DMS114 treated with DMSO at 0.1 percent for 48 hours (cell line): ENCODE measurements at regions not wholly inside any gene's neighbourhood (a gene's known extent, or its start where the extent isn't known, plus 50 kb on each side); places are given as distances from the start of the nearest gene placed in this dataset.

Experiments used
- DNase-seq: peaks from one replicate; lab custom pipeline; 2025; ENCODE audit not compliant: unreplicated experiment; lab: John Stamatoyannopoulos, UW

DNA sequence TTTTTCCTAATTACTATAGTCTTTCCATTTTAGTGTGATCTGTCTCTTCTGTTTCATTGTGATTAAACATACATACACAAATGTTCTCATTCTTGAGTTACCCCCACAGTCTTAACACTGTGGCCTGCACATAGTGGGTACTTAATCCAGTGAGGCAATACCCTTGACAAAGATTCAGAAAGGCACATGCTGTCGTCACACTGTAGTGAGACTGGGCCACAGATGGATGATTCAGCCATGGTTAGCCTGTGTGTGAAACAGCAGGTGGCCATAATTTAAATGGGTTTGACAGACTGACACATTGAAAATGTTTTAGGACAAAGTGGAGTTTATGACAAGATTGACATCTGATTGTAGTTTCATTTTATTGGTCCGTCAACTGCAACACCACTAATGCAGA, 313.1 kb downstream of the C11orf87 start:
- DNase-seq: no peak

DNA sequence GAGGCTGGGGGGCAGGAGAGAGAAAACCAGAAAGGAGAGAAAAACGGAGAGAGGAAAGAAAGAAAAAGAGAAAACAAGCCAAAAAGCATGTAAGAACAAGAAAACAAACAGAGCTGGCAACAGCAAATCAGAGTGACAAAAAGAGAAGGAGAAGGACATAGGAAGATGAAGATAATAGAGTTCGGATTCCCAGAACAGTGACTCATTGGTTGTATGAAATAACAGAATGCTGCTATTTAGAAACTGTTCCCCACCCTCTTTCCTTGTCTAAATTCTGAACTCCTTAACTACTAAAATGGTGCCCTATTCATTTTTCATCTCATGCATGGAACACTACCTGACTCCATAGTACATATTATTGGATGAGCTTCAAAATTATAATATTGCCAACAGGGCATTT, 317.4 kb downstream of the C11orf87 start:
- no peak for DNase-seq

DNA sequence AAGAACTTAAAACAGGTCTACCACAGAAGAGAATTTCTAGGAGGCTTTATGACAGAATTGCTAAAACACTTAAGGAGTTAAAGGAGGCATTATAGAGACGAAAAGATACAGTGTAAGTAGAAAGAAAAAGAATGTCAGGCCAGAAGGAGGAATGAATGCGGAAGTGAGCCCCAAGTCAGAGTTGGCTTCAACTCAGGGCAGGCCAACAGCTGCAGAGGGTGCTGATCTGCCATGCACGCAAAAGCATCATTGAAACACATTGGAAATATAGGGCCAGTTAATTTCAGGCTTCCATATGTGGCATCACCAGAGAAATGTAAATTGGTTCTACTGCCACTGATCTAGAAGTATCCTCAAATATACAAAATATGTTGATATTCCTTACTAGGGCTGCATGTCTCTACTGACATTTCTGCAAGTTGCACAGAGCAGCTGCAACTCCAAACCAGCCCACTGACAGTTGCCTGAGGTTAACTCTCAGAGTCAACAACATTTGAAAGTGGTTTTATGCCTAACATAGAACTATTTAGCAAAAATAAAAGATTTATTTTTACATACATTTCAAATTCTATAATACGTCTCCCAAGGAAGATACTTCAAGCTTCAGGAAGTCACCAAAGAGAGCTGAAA, 324.1 kb downstream of the C11orf87 start:
- DNase-seq: no peak

DNA sequence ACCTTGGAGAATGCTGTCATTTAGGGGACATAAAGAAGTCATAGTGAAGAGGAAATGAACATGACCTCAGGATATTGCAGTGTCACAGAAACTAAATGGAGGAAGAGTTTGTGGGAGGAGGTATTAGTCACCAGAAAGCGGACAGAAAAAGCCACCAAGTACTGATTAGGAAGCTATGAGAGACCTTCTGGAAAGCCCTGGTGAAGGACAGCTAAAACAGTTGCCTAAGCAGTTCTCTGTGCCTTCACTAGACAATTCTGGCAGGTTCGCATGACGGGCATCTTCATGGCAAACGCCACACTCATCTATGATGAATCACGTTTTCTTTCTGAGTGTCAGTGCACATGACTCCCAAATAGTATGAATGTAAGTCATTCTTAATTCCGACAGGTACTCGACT, 325.8 kb downstream of the C11orf87 start:
- no peak for DNase-seq

DNA sequence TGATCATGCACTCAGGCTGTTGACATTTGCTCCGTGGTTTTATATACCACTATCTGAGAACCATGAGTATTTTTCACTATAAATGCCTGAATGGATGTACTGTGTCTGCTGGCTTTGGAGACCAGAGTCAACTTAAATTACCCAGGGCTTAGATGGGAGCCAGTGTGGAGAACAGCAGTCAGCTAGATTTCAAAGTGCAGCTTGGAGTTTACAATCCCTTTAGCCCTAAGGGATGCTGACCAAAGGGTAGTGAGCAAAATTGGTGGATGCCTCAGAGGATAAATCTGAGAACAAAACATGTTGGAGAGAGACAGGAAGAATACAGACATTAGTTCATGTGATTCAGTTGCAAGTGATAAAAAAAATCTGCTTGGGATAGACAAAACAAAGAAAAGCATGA, 327.5 kb downstream of the C11orf87 start:
- DNase-seq: no peak

DNA sequence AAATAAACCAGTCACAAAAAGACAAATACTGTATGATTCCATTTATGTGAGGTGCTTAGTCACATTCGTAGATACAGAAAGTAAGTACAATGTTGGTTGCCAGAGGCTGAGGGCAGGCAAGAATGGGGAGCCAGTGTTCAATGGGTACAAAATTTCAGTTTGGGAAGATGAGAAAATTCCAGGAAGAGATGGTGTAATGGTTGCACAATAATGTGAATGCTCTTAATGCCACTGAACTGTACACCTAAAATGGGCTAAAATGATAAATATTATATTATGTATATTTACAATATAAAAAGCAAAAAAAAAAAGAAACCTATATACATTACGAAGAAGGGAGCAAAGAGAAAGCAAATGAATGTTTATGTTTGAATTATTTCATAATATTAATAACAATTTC, 329.0 kb downstream of the C11orf87 start:
- no peak for DNase-seq

DNA sequence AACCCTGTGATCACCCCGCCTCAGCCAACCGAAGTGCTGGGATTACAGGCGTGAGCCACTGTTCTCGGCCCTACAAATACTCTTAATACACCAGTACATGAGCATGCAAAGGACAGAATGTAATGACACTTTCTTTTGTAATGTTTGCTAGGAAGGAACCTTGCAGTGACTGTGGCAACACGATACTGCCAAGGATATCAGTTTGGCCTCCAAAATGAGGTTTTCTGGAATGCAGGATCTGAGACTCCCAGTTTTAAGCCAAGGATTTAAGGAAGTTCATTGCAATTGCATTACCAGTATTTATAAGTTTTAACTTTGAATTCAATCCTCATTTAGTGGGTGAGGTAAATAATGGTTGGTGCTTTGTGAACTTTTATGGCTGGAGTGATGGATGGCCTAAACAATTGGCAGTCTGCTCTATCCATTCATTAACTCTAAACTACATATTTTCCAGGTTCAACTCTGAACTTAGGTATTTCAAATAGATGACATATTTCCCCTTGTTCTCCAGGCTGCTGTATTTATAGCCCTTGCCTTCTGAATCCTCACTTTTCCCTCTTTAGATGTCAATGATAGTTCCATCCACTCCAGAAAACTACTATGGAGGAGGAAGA, 330.3 kb downstream of the C11orf87 start:
- DNase-seq: no peak

DNA sequence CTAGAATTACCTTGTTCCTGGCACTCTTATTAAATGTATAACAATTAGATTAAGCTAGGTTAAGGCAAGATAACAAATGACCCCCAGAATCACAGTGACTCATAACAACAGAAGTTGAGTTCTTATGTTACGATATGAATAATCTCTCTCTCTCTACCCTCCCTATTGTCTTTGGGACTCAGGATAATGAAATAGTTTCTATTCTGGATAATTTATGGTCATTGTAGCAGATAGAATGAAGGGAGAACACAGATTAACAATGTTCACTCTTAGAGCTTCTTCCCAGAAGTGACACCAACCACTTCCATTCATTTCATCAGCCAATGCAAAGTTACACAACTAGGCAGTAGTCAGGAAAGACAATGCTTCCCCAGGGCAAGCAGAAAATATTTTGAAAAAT, 334.5 kb downstream of the C11orf87 start:
- no peak for DNase-seq

DNA sequence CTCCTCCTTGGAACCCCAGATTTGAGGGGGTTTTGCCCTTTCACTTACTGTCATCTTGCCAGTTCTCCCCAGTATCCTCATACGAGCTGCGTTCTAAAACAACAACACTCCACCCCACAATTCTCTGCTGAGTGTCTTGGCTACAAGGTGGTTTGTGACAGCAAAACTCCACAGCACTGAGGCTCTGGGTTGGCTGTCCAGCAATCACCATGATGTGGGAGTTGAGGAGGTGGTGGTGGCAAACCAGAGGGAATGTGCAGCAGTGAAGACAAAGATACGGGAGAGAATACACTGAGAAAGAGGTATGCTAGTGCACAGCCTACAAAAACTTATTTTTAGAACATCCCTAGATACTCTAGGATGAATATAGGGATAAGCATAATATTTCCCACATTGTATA, 335.0 kb downstream of the C11orf87 start:
- no peak for DNase-seq

DNA sequence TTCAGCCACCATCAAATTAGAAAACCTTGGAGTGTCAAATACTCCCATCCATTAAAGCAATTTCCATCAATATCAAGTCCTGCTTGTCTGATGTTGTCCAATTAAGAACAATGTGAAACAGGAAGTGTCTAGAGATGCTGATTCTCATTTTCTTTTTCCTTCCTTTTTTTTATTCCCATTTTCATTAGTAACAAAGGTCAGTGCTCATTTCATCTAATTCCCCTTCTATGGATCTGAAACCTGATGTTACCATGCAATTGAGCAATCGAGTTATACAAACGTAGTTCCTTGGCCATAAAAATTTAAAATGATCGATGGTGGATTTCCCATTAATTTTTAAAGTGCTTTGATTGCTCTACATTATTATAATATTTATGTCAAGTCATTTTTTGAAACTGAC, 330.6 kb upstream of the ZC3H12C start:
- no peak for DNase-seq

DNA sequence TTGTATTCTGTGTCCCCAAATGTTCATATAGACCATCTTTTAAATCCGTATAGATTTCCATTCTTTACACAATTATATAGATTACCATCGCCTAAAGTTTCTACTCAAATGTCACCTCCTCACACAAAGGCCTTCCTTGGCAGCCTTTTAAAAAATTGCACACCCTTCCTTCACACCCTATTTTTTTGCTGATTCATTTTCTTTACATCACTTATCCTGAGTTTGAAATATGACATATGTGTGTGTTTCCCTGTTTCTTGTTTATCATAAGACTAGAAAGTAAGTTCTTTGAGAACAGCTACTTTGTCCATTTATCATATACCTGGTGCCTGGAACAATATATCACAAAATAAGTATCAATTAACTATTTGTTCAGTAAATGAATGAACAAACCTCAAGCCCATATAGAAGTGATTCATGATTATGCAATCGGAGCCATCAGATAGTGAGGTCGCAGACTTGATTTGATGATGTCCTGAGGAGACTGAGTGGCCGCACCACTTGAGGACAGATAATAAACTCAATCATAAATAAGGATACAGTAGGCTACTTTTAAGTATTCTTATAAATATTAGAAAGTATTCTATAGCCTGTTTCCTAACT, 327.4 kb upstream of the ZC3H12C start:
- DNase-seq: no peak

DNA sequence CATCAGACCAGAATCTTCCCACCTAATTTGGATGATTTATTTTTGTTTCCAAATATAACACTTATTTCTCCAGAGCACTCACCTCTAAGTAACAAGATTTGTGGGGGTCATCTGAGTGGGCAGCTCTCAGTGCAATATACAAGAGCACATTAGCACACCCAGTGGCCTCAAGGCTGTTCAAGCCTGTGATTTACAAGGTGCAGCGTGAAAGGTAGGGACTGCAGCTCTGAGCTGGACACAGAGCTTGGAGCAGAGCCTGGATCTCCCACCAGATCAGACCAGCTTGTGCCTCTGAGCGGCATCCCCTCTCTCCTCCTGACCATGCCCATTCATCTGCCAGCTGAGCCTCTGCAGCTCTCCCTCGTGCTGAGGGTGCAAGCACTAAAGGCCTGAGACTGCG, 323.3 kb upstream of the ZC3H12C start:
- no peak for DNase-seq

DNA sequence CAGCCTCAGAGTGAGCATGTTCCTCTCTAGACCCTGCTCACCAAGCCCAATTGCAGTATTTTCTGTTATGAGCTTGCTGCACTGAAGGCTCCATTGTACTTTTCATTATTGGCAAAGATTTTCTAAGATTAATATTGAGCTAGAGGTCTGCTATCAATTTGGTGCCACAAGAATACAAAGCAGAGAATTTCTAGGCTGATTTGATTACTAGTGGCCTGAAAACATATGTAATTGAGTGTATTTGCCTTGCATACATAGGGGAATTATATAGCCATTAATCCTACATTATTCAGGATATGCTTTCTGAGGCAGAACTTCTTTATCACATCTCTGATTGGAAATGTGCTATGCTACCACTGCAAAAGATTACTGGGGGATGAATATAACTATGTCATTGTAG, 322.9 kb upstream of the ZC3H12C start:
- DNase-seq: no peak

DNA sequence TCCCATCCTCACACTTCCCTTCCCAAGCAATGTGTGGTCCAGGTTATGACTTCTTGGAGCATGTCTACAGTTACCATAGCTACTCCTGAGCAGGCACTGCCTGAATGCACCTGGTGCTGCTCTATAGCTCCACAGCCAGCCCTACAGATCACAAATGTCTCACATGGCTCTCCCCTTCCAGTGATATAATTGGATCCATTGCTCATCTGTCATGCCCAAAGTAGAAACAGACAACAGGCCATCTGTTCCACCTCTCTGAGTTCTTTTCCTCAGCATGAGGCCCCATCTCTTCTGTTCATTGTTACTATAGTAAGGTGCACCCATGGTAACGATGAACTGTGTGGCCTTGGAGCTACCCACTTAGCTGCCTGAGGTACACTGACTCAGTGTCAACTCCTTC, 320.3 kb upstream of the ZC3H12C start:
- no peak for DNase-seq

DNA sequence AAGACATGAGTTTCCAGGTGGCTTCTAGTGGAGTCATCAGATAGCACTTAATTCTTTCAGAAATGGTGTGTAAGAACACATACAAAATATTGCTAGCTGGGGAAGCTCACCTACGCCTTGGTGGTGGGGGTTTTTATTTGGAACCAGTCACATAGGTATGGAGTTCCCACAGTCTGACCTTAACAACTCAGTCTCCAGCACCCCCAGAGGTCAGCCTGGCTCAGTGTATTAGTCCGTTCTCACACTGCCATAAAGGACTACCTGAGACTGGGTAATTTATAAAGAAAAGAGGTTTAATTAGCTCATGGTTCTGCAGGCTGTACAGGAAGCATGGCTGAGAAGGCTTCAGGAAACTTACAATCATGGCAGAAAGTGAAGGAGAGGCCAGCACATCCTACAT, 317.5 kb upstream of the ZC3H12C start:
- no peak for DNase-seq

DNA sequence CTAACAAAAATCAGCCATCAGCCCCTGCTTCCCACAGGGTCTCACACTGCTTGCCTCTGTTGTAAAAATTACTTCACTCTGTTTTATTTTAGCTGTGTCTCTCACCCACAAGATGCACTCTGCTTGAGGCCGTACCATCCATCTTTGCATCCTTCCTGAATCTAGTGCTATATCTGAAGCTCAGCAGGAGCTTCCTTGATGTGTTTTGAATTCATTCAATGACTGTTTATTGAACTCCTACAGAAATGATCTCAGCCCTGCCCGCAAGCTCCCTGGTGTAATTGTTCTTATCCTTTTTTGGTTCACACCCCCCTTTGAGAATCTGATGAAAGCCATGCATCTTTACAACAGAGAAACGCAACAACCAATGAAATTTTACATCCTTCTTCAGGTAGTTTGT, 310.2 kb upstream of the ZC3H12C start:
- DNase-seq: no peak

DNA sequence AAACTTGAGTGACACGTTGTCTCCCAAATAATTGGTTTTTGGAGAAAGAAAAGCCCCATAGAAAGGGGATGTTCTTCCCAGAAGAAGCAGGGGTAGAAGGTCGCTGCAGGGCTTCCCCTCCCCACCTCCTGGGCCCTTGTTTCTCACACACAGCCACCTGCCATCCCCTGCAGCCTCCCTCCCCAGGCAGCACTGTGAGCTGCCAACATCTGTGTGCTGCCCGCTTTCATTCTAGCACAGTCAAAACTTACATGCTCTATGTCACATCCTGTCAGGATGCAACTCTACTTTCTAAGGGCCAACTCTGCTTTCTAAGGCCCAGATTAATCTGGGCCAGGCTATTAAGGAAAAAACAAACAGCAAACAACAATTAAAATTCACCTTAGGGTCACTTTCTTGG, 309.4 kb upstream of the ZC3H12C start:
- DNase-seq: no peak

DNA sequence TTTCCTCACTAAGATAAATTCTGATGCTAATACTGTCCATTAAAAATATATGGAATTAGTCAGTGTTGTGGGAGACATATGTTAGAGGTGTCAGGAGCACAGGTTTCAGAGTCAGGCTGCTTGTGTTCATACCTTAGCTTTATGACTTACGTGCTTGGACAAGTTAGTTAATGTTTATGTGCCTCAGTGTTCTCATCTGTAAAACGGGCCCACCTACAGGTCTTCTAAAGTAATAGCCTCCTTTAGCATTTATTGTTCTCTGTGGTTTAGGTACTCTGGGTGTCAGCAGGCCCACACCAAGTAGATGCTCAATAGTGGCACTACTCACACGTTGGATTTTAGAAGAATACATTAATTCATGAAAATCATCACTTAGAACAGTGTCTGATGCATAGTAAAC, 308.7 kb upstream of the ZC3H12C start:
- DNase-seq: no peak

DNA sequence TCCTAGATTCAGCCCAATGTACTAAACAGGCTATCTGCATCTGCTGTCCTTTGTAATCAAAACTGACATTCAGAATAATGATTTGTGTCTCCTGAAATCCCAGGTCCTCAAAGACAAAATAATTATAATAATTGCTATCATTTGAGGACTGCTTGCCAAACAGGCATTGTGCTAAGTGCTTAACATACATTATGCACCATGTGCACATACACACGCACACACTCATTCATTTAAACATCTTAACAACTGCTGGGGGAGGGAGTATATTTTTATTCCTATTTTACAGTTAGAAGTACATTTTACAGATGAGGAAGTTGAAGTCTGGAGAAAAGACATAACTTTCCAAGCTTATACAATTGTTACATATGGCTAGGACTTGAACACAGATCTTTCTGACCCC, 308.0 kb upstream of the ZC3H12C start:
- no peak for DNase-seq

DNA sequence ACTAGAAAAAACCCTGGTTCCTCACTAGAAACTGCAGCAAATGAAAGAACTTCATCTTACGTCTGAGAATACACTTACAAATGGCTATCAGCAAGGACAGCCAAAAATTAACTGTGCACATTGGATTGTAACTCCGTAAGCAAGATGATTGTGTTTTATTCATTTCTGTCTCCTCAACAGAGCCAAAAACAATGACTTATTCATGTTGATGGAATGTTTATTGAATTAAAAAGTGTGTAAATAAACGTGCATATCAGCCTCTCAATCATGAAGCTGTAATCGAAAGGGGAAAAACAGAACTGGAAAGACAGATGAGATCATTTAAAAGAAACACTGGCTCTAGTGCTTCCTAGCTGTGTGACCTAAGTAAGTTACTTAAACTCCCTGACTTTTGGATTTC, 307.5 kb upstream of the ZC3H12C start:
- no peak for DNase-seq

DNA sequence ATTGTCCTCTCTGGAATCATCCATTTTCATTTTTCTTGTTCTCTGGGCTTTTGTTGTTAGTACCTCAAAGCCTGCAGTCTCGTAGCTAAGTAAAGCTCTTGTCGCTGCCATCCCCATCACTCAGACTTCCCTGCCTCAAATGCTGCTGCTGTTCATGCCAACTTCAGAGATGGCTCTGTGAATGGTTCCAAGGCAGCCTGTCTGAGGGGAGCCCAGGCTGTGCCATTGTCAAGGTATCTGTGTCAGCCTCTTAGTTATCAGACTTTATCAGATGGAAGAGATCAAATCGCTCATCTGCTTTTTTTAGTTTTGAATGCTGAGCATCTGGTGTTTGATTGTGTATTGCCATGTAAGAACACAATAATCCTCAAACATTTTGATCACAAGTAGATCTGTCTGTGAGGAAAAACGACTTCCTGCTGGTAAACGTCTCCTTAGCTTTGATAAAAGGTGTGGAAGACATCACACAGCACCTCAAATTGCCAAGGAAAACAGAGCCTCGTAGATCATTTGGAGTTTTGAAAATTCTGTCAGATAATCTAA, 304.2 kb upstream of the ZC3H12C start:
- DNase-seq: no peak

DNA sequence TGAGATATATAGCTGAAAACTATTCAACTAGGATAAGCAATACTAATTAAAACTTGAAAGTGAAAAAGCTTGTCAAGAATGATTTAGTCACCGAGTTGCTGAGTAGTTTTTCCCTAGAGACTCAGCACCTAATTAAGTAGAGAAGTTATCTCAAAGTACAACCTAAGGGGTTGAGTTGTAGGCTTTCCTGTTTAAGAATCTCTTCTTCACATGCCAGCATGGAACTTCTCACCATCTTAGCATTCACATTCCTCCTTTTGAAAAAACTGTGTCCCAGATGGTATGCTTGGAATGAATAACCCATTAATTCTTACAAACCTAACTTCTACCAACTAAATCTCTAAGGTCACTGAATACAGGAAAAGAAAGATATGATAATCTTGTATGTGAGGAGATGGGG, 303.3 kb upstream of the ZC3H12C start:
- no peak for DNase-seq

DNA sequence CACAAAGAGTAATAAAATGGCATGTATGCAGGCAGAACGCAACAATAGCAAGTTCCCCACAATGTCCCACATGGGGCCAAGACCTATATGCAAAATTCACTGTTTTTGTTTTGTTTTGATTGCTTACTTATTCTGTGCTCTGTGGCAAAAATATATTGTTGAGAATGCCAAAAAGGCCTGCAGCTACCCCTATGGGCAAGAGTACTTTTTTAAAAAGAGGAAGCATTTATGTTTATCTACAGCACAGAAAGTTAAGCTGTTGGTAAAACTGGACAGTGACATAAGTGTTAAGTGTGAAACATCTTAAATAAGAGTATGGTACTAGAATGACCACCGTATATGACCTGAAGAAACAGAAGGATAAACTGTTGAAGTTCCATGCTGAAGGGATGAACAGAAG, 301.9 kb upstream of the ZC3H12C start:
- DNase-seq: no peak
